Neural crest cell (in vitro differentiated cells): ENCODE measurements at regions not wholly inside any gene's neighbourhood (a gene's known extent, or its start where the extent isn't known, plus 50 kb on each side); places are given as distances from the start of the nearest gene placed in this dataset.

Source experiments
- DNase-seq: peaks from one replicate; pipeline ENCODE4 v3.0.0; 2021; ENCODE audit warnings: low read depth, mixed read lengths, low spot score
- H3K27ac Mint-ChIP-seq: one replicate; pipeline ENCODE4 v1.8.0; 2021; ENCODE audit warnings: mild to moderate bottlenecking, mixed read lengths; ENCODE audit not compliant: unreplicated experiment
- H3K27me3 Mint-ChIP-seq: 2 replicates; pipeline ENCODE4 v1.8.0; 2021; ENCODE audit warnings: low read depth, mild to moderate bottlenecking, mixed read lengths
- H3K36me3 Mint-ChIP-seq: 2 replicates; pipeline ENCODE4 v1.8.0; 2021; ENCODE audit warnings: low read depth, mild to moderate bottlenecking, mixed read lengths
- H3K4me1 Mint-ChIP-seq: 2 replicates; pipeline ENCODE4 v1.8.0; 2021; ENCODE audit warnings: mixed read lengths
- H3K4me3 Mint-ChIP-seq: one replicate; pipeline ENCODE4 v1.8.0; 2021; ENCODE audit warnings: mild to moderate bottlenecking, mixed read lengths
- H3K9me3 Mint-ChIP-seq: 2 replicates; pipeline ENCODE4 v1.8.0; 2021; ENCODE audit warnings: mixed read lengths
- TF ChIP-seq, protein P1 (sequence below): fragments of 200-600 bp; sonication (generic); conservative IDR thresholded peaks from 2 replicates; pipeline ENCODE4 v1.5.0; 2021; ENCODE audit warnings: antibody characterized with exemption, mild to moderate bottlenecking

DNA sequence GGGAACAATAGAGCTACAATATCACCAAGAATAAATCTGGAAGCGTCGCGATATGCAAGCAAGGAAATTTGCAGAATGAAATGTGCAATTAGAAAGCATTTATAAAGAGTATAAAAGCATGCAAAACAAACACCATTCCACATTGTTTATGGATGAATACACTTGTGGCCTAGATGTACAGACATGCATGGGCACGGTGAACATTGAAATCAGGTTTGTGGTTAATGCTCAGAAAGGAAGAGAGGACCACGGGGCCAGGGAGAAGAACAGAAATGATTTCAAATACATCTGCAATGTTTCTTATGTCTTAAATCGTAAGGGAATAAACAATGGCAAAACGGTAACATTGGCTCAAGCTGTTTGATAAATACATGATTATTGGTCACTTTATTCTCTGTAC is 235.9 kb downstream of the FOXL1 start:
- TF ChIP-seq, protein P1, sequence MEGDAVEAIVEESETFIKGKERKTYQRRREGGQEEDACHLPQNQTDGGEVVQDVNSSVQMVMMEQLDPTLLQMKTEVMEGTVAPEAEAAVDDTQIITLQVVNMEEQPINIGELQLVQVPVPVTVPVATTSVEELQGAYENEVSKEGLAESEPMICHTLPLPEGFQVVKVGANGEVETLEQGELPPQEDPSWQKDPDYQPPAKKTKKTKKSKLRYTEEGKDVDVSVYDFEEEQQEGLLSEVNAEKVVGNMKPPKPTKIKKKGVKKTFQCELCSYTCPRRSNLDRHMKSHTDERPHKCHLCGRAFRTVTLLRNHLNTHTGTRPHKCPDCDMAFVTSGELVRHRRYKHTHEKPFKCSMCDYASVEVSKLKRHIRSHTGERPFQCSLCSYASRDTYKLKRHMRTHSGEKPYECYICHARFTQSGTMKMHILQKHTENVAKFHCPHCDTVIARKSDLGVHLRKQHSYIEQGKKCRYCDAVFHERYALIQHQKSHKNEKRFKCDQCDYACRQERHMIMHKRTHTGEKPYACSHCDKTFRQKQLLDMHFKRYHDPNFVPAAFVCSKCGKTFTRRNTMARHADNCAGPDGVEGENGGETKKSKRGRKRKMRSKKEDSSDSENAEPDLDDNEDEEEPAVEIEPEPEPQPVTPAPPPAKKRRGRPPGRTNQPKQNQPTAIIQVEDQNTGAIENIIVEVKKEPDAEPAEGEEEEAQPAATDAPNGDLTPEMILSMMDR, result no peak
- no peak for DNase-seq
- Mint-ChIP-seq H3K27ac (no peak overlapping the region), H3K36me3 (no peaks in the 10 kb centered on the region), H3K9me3 (no peaks in the 10 kb centered on the region), H3K4me3 (no peak overlapping the region), H3K4me1 (peaks cover 5% of the 10 kb centered on the region), H3K27me3 (peaks cover 16% of the 10 kb centered on the region)

DNA sequence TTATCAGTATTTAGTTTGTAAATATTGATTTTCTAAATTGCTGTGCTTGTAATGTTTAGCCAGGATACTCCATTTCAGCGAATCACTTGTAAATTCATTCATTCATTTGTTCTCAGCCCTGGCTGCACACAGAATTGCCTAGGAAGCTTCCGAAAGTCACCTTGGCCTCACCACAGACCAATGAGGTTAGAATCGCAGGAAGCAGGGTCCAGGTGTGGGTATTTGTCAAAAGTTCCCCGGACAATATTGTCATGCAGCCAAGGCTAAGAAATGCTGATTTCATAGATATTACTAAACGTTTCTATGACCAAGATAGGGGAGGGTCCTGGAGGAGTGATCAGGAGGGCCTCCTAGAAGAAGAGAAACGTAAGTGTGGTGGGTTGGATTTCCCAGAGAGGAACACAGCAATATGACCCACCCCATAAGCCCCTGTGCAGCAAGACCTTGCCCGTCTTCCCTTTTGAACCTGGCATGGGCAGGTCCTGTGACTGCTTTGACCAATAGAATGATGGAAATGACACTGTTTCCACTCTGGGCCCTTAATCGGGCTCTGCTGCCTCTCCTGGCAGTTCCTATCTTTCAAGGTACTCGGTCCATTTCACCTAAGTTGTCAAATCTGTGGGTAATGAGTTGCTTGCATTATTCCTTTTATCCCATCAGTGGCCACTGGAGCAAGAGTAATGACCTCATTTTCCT is 238.7 kb downstream of the FOXL1 start:
- Mint-ChIP-seq H3K9me3 (no peaks in the 10 kb centered on the region), H3K36me3 (no peaks in the 10 kb centered on the region), H3K27ac (no peak overlapping the region), H3K4me3 (no peak overlapping the region), H3K27me3 (peaks cover 19% of the 10 kb centered on the region), H3K4me1 (no peaks in the 10 kb centered on the region)
- TF ChIP-seq, protein P1, result no peak
- no peak for DNase-seq

DNA sequence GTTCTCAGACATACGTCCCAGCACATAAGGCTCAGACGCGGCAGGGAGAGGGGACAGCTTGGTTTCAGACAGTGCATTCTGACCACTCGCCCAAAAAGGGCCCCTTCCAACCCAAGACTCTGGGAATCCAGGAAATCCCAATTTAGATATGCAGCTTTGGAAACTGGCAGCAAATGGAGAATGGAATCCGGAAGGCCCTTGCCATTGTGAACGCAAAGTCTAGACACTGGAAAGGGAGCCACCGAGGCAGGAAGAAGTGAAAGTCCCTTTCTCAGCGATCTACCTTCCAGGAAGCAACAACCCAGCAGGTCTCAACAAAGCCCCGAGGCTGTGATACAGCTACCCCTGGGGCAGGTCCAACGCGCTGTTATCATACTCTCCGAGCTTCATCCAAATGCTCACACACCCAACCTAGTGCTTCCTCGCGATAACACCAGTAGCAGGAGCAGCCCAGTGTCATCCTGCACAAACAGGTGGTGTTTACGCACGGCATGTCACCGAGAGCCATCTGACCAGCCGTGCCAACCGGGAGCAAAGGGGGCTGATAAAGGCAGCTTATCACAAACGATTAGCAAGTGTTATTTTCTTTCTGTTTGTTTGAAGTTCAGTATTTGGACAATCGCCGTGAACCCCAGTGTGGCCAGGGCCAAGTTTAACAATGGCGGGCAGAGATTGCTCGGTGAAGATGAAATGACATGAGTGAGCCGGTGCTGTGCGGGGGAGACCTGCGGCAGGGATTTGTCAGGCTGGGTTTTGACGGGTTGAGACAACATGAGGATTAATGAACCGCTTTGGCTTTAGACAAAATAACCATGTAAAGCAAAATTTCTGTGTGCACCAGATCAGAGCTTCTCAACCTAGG is 240.6 kb downstream of the FOXL1 start:
- no peak overlapping the region for H3K4me3 Mint-ChIP-seq
- no peaks in the 10 kb centered on the region for H3K36me3 Mint-ChIP-seq
- H3K27ac Mint-ChIP-seq, result no peak overlapping the region
- no peaks in the 10 kb centered on the region for H3K4me1 Mint-ChIP-seq
- DNase-seq, result no peak
- no peaks in the 10 kb centered on the region for H3K9me3 Mint-ChIP-seq
- TF ChIP-seq, protein P1, result no peak
- H3K27me3 Mint-ChIP-seq, result peaks cover 26% of the 10 kb centered on the region

DNA sequence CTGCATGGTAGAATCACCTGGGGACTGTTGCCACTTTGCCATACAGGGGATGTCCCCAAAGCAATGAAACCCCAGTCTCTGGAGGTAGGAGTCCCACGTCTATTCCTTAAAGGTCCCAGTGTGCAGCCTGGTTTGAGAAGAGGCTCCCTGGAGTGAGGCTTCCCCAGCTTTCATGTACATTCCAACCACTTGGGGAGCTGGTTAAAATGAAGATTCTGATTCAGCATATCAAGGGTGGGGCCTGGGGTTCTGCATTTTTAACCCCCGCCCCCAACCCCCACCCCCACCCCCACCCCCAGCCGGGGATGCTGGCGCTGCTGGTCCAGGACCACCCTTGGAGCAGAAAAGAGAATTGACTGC is 241.2 kb downstream of the FOXL1 start:
- no peak overlapping the region for H3K4me3 Mint-ChIP-seq
- no peak overlapping the region for H3K27ac Mint-ChIP-seq
- no peak for DNase-seq
- H3K27me3 Mint-ChIP-seq, result peaks cover 26% of the 10 kb centered on the region
- TF ChIP-seq, protein P1, result no peak
- no peaks in the 10 kb centered on the region for H3K4me1 Mint-ChIP-seq
- H3K36me3 Mint-ChIP-seq, result no peaks in the 10 kb centered on the region
- no peaks in the 10 kb centered on the region for H3K9me3 Mint-ChIP-seq

DNA sequence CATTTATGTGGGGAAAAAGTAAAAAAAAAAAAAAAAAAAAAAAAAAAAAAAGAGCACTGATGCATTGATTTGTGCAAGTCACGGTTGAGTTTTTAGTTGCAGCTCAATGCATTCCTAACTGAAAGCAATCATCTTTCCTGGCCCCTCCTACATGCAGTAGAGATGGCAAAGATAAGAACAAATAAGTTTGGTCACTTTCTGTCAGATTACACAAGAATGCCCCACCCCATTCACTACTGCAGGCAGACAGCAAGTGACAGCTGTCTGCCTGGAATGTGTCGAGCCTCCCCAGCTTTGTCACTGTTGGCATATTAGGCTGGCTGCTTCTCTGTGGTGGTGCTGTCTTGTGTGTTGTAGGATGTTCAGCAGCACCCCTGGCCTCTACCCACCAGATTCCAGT is 243.5 kb downstream of the FOXL1 start:
- TF ChIP-seq, protein P1, result no peak
- no peaks in the 10 kb centered on the region for H3K36me3 Mint-ChIP-seq
- no peak overlapping the region for H3K4me3 Mint-ChIP-seq
- no peak overlapping the region for H3K27ac Mint-ChIP-seq
- peaks cover 42% of the 10 kb centered on the region for H3K27me3 Mint-ChIP-seq
- DNase-seq, result no peak
- peaks cover 7% of the 10 kb centered on the region for H3K4me1 Mint-ChIP-seq
- no peaks in the 10 kb centered on the region for H3K9me3 Mint-ChIP-seq
